Esophagus squamous epithelium (tissue), 4 donors: ENCODE measurements at regions not wholly inside any gene's neighbourhood (a gene's known extent, or its start where the extent isn't known, plus 50 kb on each side); places are given as distances from the start of the nearest gene placed in this dataset.

Source experiments
- POLR2A ChIP-seq, 4 donors: fragments of 450-650 bp; IDR thresholded peaks; one replicate each; pipeline ENCODE4 v1.6.1; 2017; ENCODE audit warnings: antibody characterized with exemption in 4 of 4, mild to moderate bottlenecking in 4 of 4, moderate library complexity in 3 of 4
- TF ChIP-seq, protein P1 (sequence below), 6 experiments: fragments of 450-650 bp in 4 of 6; fragments of 200-600 bp in 2 of 6; sonication (generic) in 2 of 6; IDR thresholded peaks; one replicate each; pipeline ENCODE4 v1.5.1; 2016 to 2019; ENCODE audit warnings: antibody characterized with exemption in 6 of 6, mild to moderate bottlenecking in 4 of 6, moderate library complexity in 4 of 6

DNA sequence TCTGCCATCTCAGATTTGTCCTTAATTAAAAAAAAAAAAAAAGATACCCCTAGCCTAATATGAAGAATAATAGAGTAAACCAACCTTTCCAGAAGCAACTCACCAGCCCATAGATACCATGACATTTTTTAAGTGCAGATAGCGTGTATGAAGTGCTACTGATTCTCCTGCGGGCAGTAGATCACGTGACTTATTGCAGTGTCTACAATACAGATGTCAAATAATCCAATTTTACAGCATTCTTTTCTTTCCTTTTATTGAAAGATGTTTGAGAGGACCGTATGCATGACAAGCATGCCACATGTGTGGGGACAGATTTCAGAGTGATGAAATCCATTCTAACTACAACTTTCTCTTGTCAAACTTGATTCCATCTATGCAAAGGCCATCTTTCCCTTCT lies 232.9 kb upstream of the SP4 start:
- TF ChIP-seq, protein P1, sequence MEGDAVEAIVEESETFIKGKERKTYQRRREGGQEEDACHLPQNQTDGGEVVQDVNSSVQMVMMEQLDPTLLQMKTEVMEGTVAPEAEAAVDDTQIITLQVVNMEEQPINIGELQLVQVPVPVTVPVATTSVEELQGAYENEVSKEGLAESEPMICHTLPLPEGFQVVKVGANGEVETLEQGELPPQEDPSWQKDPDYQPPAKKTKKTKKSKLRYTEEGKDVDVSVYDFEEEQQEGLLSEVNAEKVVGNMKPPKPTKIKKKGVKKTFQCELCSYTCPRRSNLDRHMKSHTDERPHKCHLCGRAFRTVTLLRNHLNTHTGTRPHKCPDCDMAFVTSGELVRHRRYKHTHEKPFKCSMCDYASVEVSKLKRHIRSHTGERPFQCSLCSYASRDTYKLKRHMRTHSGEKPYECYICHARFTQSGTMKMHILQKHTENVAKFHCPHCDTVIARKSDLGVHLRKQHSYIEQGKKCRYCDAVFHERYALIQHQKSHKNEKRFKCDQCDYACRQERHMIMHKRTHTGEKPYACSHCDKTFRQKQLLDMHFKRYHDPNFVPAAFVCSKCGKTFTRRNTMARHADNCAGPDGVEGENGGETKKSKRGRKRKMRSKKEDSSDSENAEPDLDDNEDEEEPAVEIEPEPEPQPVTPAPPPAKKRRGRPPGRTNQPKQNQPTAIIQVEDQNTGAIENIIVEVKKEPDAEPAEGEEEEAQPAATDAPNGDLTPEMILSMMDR (IDR thresholded peaks at IDR 0.05): no peak
- TF ChIP-seq POLR2A (IDR thresholded peaks at IDR 0.05): no peak
